ENCODE measurements at regions not wholly inside any gene's neighbourhood (a gene's known extent, or its start where the extent isn't known, plus 50 kb on each side); places are given as distances from the start of the nearest gene placed in this dataset.

DNA sequence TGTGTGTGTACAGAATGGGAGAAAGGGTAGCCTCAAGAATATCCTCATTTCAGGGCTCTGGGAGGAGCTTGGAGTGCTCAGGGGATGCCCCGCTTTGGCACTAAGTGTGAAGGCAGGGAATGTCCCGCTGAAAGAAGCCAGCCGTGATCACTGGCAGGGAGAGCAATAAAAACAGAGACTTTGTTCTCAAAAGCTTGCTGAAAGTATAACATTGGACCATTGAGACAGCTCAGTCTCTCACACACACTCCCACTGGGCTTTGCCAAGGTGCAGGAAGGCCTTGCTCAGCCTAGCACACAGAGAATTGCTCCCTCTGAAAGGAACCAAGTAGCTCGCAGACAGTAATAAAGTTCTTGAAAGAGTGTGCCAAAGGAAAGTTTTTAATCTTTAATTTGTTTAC lies 143.8 kb upstream of the SLITRK2 start:
- no peaks in the 10 kb centered on the region for H4K20me1 ChIP-seq (ENCODE audit: control insufficient read depth, insufficient read depth, low read length, poor library complexity, severe bottlenecking)
- no peak overlapping the region for H3K27ac ChIP-seq (ENCODE audit: low read length in 2 of 2)
- Mint-ChIP-seq H3K27me3 (no peaks in the 10 kb centered on the region), H3K4me3 (no peak overlapping the region), H3K27ac (no peak overlapping the region), H3K4me1 (no peaks in the 10 kb centered on the region), H3K9me3 (ENCODE audit: insufficient read depth) (no peaks in the 10 kb centered on the region)
- no peaks in the 10 kb centered on the region for H3K4me1 ChIP-seq (ENCODE audit: control insufficient read depth in 2 of 2, insufficient read depth in 2 of 2, low read length in 2 of 2)
- DNase-seq (no peak), ATAC-seq (ENCODE audit: low read depth) (no peak)
- H2AFZ ChIP-seq (ENCODE audit: insufficient read depth, low read depth, low read length, poor library complexity, severe bottlenecking), result no peak overlapping the region
- no peak for TF ChIP-seq EZH2 (IDR thresholded peaks at IDR 0.05; ENCODE audit: borderline replicate concordance, insufficient read depth, low read depth, low read length, poor library complexity, severe bottlenecking)
- TF ChIP-seq, protein P1, sequence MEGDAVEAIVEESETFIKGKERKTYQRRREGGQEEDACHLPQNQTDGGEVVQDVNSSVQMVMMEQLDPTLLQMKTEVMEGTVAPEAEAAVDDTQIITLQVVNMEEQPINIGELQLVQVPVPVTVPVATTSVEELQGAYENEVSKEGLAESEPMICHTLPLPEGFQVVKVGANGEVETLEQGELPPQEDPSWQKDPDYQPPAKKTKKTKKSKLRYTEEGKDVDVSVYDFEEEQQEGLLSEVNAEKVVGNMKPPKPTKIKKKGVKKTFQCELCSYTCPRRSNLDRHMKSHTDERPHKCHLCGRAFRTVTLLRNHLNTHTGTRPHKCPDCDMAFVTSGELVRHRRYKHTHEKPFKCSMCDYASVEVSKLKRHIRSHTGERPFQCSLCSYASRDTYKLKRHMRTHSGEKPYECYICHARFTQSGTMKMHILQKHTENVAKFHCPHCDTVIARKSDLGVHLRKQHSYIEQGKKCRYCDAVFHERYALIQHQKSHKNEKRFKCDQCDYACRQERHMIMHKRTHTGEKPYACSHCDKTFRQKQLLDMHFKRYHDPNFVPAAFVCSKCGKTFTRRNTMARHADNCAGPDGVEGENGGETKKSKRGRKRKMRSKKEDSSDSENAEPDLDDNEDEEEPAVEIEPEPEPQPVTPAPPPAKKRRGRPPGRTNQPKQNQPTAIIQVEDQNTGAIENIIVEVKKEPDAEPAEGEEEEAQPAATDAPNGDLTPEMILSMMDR (IDR thresholded peaks at IDR 0.05), result no peak
- H3K27me3 ChIP-seq (replicated peaks in 1 of 4; ENCODE audit: control extremely low read depth in 1 of 4, control insufficient read depth in 3 of 4, insufficient read depth in 4 of 4, low read length in 3 of 4), result no peaks in the 10 kb centered on the region
- WGBS (ENCODE audit: insufficient coverage), result no CpG with 5 or more reads among the region's 4 CpGs
- H3K79me2 ChIP-seq (ENCODE audit: control insufficient read depth, insufficient read depth, low read length), result no peaks in the 10 kb centered on the region
- ChIA-PET CTCF (no interaction called here), POLR2A (no interaction called here)
- H3K4me2 ChIP-seq (replicated peaks; ENCODE audit: low read depth, low read length, poor library complexity, severe bottlenecking), result no peak overlapping the region
- intact Hi-C loops (cut with micrococcal nuclease), result no loop called here
- H3K4me3 ChIP-seq (ENCODE audit: control extremely low read depth in 1 of 5, extremely low read depth in 1 of 5, insufficient read depth in 1 of 5, low read depth in 2 of 5, low read length in 4 of 5), result no peak overlapping the region
- no peaks in the 10 kb centered on the region for H3K36me3 ChIP-seq (replicated peaks in 1 of 2; ENCODE audit: control extremely low read depth in 1 of 2, control insufficient read depth in 1 of 2, extremely low read depth in 1 of 2, insufficient read depth in 2 of 2, low read length in 1 of 2)
- H3K9ac ChIP-seq (ENCODE audit: low read length), result no peak overlapping the region
- H3K9me3 ChIP-seq (ENCODE audit: control extremely low read depth in 1 of 3, control insufficient read depth in 2 of 3, insufficient read depth in 1 of 3, low read length in 2 of 3), result no peaks in the 10 kb centered on the region

DNA sequence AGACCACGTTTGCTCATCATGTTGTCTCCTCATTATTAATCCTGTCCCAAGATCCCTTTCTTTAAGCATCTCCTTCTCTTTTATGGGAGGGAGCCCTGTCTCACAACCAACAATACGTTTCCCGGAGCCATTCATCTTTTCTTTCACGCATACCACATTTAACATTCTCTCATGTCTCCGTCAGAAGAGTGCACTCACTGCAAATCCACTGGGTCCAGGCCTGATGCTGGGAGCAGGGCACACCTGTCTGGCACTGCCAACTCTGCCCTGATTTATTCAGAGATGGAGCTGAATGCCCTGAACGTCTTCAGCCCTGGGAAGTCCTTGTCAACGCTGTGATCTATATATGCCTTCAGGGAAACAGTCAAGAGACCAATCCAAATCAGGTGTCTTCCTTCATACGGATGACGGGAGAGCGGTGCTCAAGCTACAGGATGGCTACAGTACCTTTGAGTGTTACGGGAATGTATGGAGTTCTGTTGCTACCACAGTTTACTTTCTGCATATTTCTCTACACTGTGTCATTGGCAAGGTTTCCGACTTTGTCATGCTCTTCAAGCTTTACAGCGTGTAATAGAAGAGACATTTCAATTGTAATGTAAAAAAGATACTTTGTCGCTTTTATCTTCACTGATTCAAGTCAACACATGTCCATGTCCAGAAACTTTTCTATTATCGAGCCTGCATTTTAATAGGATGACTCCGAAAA lies 140.4 kb upstream of the SLITRK2 start:
- Histone ChIP-seq H3K27me3 (replicated peaks in 1 of 4; ENCODE audit: control extremely low read depth in 1 of 4, control insufficient read depth in 3 of 4, insufficient read depth in 4 of 4, low read length in 3 of 4) (no peaks in the 10 kb centered on the region), H3K4me2 (replicated peaks; ENCODE audit: low read depth, low read length, poor library complexity, severe bottlenecking) (no peak overlapping the region), H4K20me1 (ENCODE audit: control insufficient read depth, insufficient read depth, low read length, poor library complexity, severe bottlenecking) (no peaks in the 10 kb centered on the region), H3K79me2 (ENCODE audit: control insufficient read depth, insufficient read depth, low read length) (no peaks in the 10 kb centered on the region), H2AFZ (ENCODE audit: insufficient read depth, low read depth, low read length, poor library complexity, severe bottlenecking) (no peak overlapping the region), H3K4me1 (ENCODE audit: control insufficient read depth in 2 of 2, insufficient read depth in 2 of 2, low read length in 2 of 2) (no peaks in the 10 kb centered on the region), H3K9me3 (ENCODE audit: control extremely low read depth in 1 of 3, control insufficient read depth in 2 of 3, insufficient read depth in 1 of 3, low read length in 2 of 3) (no peaks in the 10 kb centered on the region), H3K9ac (ENCODE audit: low read length) (no peak overlapping the region), H3K27ac (ENCODE audit: low read length in 2 of 2) (no peak overlapping the region), H3K4me3 (ENCODE audit: control extremely low read depth in 1 of 5, extremely low read depth in 1 of 5, insufficient read depth in 1 of 5, low read depth in 2 of 5, low read length in 4 of 5) (no peak overlapping the region), H3K36me3 (replicated peaks in 1 of 2; ENCODE audit: control extremely low read depth in 1 of 2, control insufficient read depth in 1 of 2, extremely low read depth in 1 of 2, insufficient read depth in 2 of 2, low read length in 1 of 2) (no peaks in the 10 kb centered on the region)
- DNase-seq (no peak), ATAC-seq (ENCODE audit: low read depth) (no peak)
- ChIA-PET POLR2A (no interaction called here), CTCF (no interaction called here)
- intact Hi-C loops (cut with micrococcal nuclease), result no loop called here
- no peaks in the 10 kb centered on the region for H3K27me3 Mint-ChIP-seq
- TF ChIP-seq, protein P1 (IDR thresholded peaks at IDR 0.05), result no peak
- TF ChIP-seq EZH2 (IDR thresholded peaks at IDR 0.05; ENCODE audit: borderline replicate concordance, insufficient read depth, low read depth, low read length, poor library complexity, severe bottlenecking), result no peak
- no peak overlapping the region for H3K27ac Mint-ChIP-seq
- no peaks in the 10 kb centered on the region for H3K4me1 Mint-ChIP-seq
- H3K9me3 Mint-ChIP-seq (ENCODE audit: insufficient read depth), result no peaks in the 10 kb centered on the region
- WGBS (ENCODE audit: insufficient coverage), result 98% methylated on average over 5 of the region's 16 CpGs
- H3K4me3 Mint-ChIP-seq, result no peak overlapping the region

All from B cell (primary cell).